NT2/D1 (cell line): ENCODE measurements at regions not wholly inside any gene's neighbourhood (a gene's known extent, or its start where the extent isn't known, plus 50 kb on each side); places are given as distances from the start of the nearest gene placed in this dataset.

Experiments used
- DNase-seq: peaks from one replicate; pipeline ENCODE4 v3.0.0-alpha.2; 2011; ENCODE audit warnings: low read depth, low spot score
- H3K27me3 ChIP-seq: 2 replicates; pipeline ENCODE4 v1.6.0; 2011; ENCODE audit warnings: mild to moderate bottlenecking; ENCODE audit not compliant: insufficient read length, insufficient read depth
- H3K36me3 ChIP-seq: 2 replicates; pipeline ENCODE4 v1.6.1; 2011; ENCODE audit warnings: mild to moderate bottlenecking, low read length, mixed read lengths; ENCODE audit not compliant: insufficient read depth, insufficient read length
- H3K4me1 ChIP-seq: 2 replicates; pipeline ENCODE4 v1.5.1; 2011; ENCODE audit not compliant: insufficient read depth, insufficient read length
- H3K4me3 ChIP-seq: 2 replicates; pipeline ENCODE4 v1.5.1; 2011; ENCODE audit warnings: low read depth; ENCODE audit not compliant: insufficient read length
- H3K9ac ChIP-seq: 2 replicates; pipeline ENCODE4 v1.6.0; 2011; ENCODE audit warnings: low read depth; ENCODE audit not compliant: insufficient read length
- H3K9me3 ChIP-seq: 2 replicates; pipeline ENCODE4 v1.5.1; 2011; ENCODE audit warnings: mild to moderate bottlenecking, low read length; ENCODE audit not compliant: insufficient read depth
- SUZ12 ChIP-seq: IDR thresholded peaks from 2 replicates; pipeline ENCODE4 v1.6.1; 2011; ENCODE audit not compliant: insufficient read length, insufficient read depth; ENCODE audit errors: extremely low read depth
- YY1 ChIP-seq: IDR thresholded peaks from 2 replicates; pipeline ENCODE4 v1.6.1; 2011; ENCODE audit not compliant: insufficient read length, insufficient read depth
- ZNF274 ChIP-seq: IDR thresholded peaks from 2 replicates; pipeline ENCODE4 v1.6.1; 2011; ENCODE audit warnings: mild to moderate bottlenecking, low read depth, low read length

DNA sequence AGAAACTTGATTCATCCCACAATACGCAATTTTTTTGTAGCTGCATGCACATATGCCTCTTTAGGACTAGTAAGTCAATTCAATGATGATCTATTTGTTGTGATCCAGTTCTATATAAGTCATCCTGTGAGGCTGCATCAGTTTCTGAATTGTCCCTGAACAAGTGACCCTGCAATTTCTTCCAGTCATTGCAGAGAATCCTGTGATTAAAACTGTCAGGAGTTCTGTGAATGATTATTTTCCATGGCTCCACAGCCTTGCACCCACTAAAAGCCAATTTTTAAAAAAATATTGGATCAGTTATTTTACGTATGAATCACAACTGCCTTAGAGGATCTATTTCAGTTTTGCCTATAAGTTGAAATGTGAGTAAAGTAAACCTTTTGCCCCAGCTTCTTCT lies 1585.0 kb upstream of the ACVR2A start:
- Histone ChIP-seq H3K4me3 (no peak overlapping the region), H3K27me3 (no peaks in the 10 kb centered on the region), H3K4me1 (no peaks in the 10 kb centered on the region), H3K9me3 (no peaks in the 10 kb centered on the region), H3K9ac (no peak overlapping the region), H3K36me3 (no peaks in the 10 kb centered on the region)
- DNase-seq: no peak
- no peak for TF ChIP-seq SUZ12
- TF ChIP-seq ZNF274: no peak
- TF ChIP-seq YY1: no peak

GRCh38 chr2:146258071-146258470 lies 1586.8 kb upstream of the ACVR2A start:
- Histone ChIP-seq H3K9me3 (no peaks in the 10 kb centered on the region), H3K27me3 (no peaks in the 10 kb centered on the region), H3K4me1 (no peaks in the 10 kb centered on the region), H3K9ac (no peak overlapping the region), H3K36me3 (no peaks in the 10 kb centered on the region), H3K4me3 (no peak overlapping the region)
- DNase-seq: no peak
- no peak for TF ChIP-seq SUZ12

GRCh38 chr2:146252119-146252518 lies 1592.7 kb upstream of the ACVR2A start:
- H3K36me3 ChIP-seq: no peaks in the 10 kb centered on the region
- H3K9me3 ChIP-seq: no peaks in the 10 kb centered on the region
- H3K4me1 ChIP-seq: no peaks in the 10 kb centered on the region
- H3K27me3 ChIP-seq: no peaks in the 10 kb centered on the region
- no peak for DNase-seq
- H3K4me3 ChIP-seq: no peak overlapping the region
- H3K9ac ChIP-seq: no peak overlapping the region
- TF ChIP-seq SUZ12 (no peak), ZNF274 (no peak), YY1 (no peak)

- Histone ChIP-seq H3K27me3 (no peaks in the 10 kb centered on the region), H3K4me3 (no peak overlapping the region), H3K9ac (no peak overlapping the region), H3K36me3 (no peaks in the 10 kb centered on the region), H3K4me1 (no peaks in the 10 kb centered on the region), H3K9me3 (no peaks in the 10 kb centered on the region)
- no peak for DNase-seq
- TF ChIP-seq ZNF274 (no peak), YY1 (no peak), SUZ12 (no peak)
Observed at GRCh38 chr2:146251328-146251727, 1593.5 kb upstream of the ACVR2A start.

- H3K4me3 ChIP-seq: no peak overlapping the region
Observed at GRCh38 chr2:146246736-146247523, 1597.9 kb upstream of the ACVR2A start.

DNA sequence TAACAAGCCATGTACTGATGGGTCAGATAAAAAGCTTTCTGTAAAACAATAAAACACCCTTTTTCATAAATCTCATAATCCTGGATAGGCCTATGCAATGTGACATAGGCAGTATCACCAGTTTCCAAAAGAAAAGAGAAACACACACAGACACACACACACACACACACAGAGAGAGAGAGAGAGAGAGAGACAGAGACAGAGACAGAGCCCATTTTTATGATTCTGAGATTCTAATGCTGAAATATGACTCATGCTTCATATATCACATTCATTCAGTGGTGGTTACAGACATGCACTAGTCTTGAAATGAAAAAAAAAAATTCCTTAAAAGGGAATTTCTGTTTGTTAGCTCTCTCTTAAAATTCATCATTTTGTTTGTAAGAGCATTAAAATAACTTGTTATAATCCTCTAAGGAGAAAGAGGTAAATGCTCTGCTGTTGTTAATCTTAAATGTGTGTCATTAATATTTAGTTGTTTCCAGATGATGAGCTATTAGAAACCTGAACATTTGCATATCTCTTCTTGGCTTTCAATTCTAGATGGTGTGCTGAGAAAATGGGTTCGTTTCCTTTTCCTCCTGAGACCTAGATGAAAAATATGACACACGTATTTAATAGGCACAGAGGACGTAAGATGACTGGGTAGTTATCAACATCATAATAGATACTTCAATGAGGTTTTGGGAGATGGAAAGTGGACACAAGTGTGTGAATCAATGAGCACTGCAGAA lies 1598.7 kb upstream of the ACVR2A start:
- H3K4me3 ChIP-seq: no peak overlapping the region
- no peak overlapping the region for H3K9ac ChIP-seq
- H3K36me3 ChIP-seq: no peaks in the 10 kb centered on the region
- H3K9me3 ChIP-seq: no peaks in the 10 kb centered on the region
- no peaks in the 10 kb centered on the region for H3K4me1 ChIP-seq
- H3K27me3 ChIP-seq: no peaks in the 10 kb centered on the region
- no peak for DNase-seq
- TF ChIP-seq YY1 (no peak), ZNF274 (no peak), SUZ12 (no peak)

More at GRCh38 chr2:146246736-146247523, 1597.9 kb upstream of the ACVR2A start:
- Histone ChIP-seq H3K4me1 (no peaks in the 10 kb centered on the region), H3K9ac (no peak overlapping the region), H3K9me3 (no peaks in the 10 kb centered on the region), H3K36me3 (no peaks in the 10 kb centered on the region), H3K27me3 (no peaks in the 10 kb centered on the region)
- TF ChIP-seq SUZ12 (no peak), YY1 (no peak), ZNF274 (no peak)
- no peak for DNase-seq

DNA sequence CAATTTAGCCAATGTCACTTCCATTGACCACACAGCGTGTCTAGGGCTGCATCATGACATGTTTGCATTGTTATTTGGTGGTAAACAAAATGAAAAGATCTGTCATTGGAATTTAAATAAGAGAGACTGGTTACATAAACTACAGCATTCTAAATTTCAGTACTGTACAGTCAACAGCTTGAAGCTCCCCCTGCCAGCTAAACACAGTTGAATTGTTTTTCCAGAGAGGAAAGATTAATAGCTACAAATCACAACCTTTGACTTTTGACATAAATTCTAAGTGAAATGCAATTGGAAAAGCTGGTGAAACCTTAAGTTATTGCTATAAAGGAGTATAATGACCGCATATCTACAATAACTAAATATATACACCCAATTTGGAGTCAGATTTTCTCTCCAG lies 1600.0 kb upstream of the ACVR2A start:
- Histone ChIP-seq H3K36me3 (no peaks in the 10 kb centered on the region), H3K9me3 (no peaks in the 10 kb centered on the region), H3K9ac (no peak overlapping the region), H3K4me3 (no peak overlapping the region), H3K4me1 (no peaks in the 10 kb centered on the region), H3K27me3 (no peaks in the 10 kb centered on the region)
- no peak for DNase-seq
- TF ChIP-seq YY1 (no peak), SUZ12 (no peak), ZNF274 (no peak)
